GM21390 (cell line): ENCODE measurements at regions not wholly inside any gene's neighbourhood (a gene's known extent, or its start where the extent isn't known, plus 50 kb on each side); places are given as distances from the start of the nearest gene placed in this dataset.
"Not testable (repeated sequence)": the region's sequence is repeated elsewhere in the genome, so short reads cannot be mapped to it uniquely, and the experiment has no call there.

Experiments
- ATAC-seq: cut with Tn5 transposase; IDR thresholded peaks from one replicate; pipeline ENCODE4 v1.9.1; 2021; ENCODE audit not compliant: unreplicated experiment

DNA sequence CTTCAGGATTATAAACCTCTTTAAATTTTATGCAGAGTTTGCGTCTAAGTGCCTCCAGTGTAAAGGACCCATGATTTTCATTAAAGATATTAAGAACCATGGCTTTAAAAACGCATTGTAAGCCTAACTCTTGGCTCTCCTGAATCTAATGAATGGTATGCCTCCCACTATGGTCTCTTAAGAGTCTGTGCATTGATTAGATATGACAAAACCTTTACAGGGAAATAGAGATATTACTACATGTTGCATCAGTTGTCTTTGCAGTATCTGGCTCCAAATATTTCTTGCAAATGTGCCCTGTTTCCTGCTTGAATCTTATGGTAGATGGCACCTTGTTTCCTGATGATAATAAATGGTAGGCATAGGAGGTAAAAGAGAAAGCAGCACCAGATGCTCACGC, 189.3 kb upstream of the FSHR start:
- no peak for ATAC-seq

DNA sequence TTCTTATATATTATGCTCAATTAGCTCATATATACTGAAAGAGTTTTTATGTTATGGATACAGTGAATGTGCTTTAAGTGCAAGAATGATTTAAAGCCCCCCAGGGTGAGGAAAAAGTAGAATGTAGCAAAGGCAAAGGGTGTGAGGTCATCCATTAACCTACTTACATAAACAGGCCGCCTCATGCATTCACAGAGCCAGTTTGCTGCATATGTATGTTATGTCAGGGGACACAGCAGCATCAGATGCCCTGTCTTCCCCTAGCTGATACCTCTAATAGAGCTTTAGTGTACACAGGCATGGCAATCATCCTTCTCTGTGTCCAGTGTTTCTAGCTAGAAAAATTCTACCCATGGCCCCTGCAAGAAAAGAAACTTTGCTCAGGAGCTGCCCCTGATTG, 187.8 kb upstream of the FSHR start:
- no peak for ATAC-seq

DNA sequence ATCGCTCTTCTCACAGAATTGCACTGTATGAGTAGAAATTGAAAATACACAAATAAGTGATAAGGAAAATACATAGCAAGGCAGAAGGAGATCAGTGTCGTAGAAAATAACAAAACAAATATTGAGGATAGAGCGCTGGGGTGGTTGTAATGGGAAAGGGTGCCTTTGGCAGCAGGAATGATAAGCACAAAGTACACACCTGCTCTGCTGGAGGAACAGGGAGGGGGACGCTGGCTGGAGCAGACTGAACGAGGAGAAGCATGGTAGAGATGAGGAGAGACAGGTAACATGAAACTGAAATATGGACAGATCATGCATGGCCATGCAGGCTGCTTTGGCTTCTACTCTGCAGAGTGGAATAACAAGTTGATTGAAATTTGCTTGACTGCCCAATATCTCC, 181.2 kb upstream of the FSHR start:
- ATAC-seq, result no peak

DNA sequence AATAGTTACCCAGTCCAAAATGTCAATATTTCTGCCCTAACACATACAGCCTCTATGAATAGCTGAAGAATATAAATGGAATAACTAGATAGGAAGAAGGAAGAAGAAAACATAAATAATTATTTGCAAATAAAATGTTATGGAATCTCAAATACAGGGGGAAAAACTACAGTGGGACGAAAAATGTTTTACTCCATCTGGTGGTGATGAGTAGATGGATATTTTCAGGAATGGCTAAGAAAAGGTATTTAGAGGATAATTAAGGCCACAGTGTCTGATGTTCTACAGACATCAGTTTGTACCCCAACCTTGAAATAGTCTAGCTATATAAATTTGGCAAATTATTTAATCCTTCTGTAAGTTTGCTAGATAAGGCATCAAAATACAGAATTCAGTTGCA, 178.1 kb upstream of the FSHR start:
- no peak for ATAC-seq

DNA sequence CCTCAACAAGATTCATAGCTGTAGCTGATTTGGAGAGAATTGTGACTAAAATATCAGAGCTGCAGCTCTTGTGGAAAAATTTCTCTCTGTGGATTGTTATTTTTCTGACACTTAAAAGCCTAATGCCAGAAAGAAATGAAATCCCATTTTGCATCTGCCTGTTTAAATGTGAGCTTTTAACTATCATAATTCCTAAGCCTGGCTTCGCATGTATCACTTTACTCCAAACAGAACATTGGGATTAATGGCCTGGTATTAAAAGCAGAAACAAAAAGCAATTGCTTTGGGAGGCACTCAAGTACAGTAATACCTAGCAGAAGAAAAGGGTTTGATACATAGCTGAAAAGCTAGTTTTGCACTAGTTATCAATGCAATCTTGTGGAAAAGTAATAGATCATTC, 164.2 kb upstream of the FSHR start:
- ATAC-seq, result no peak

DNA sequence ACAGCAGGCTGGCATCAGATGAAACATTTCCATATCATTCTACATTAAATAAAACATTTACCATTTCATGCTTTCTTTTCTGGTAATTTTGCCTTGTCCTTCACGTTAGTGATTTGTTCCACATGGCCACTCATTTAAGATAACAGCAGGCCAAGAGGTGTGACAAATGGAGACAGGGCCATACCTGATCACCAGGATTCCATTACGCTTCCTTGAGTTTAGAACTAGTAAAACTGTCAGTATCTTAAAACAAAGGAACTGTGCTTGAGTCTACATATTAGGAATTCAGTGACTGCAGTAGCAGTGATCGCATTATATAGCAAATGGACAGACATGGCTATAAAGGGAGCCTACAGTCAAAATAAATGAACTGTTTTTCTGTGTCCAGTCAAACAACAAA, 155.1 kb upstream of the FSHR start:
- no peak for ATAC-seq

DNA sequence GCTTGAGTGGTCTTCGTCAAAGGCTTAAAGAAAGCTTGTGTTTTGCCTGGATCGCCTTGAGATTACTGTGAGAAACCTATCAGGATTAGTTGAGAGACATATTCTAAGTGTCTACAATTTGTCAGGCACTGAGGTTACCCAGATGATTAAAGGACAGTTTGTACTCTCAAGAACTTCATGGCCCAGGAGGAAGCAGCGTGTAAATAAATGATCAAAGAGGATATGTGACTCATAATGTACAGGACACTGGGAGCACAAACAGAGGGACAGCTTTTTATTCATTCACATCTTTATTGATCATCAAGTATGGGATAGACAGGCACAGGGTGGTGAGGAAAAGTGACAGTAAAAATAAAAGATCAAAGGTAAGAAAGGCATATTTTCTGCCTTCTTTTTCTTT, 152.6 kb upstream of the FSHR start:
- no peak for ATAC-seq

DNA sequence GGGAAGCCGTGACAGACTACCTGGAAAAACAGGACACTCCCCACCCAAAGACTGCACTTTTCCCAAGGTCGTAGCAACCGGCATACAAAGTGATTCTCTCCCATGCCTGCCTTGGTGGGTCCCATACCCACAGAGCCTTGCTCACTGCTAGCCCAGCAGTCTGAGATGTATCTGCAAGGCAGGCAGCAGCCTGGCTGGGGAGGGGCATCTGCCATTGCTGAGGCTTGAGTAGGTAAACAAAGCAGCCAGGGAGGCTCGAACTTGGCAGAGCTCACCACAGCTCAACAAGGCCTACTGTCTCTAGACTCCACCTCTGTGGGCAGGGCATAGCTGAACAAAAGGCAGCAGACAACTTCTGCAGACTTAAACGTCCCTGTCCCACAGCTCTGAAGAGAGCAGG, 144.4 kb upstream of the FSHR start:
- ATAC-seq, result not testable (repeated sequence)

DNA sequence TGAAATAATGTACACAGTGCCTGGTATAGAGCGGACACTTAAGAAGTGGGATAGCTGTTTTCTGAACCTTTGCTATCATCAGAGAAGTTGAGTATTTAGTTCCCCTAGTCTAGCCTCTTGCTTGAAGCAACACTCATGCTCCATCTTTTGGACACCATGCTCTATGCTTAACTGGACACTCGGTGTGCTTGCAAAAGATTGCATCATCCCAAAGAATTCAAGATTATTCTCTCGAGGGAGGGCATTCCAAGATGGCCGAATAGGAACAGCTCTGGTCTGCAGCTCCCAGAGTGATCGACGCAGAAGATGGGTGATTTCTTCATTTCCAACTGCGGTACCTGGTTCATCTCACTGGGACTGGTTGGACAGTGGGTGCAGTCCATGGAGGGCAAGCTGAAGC, 143.9 kb upstream of the FSHR start:
- no peak for ATAC-seq

DNA sequence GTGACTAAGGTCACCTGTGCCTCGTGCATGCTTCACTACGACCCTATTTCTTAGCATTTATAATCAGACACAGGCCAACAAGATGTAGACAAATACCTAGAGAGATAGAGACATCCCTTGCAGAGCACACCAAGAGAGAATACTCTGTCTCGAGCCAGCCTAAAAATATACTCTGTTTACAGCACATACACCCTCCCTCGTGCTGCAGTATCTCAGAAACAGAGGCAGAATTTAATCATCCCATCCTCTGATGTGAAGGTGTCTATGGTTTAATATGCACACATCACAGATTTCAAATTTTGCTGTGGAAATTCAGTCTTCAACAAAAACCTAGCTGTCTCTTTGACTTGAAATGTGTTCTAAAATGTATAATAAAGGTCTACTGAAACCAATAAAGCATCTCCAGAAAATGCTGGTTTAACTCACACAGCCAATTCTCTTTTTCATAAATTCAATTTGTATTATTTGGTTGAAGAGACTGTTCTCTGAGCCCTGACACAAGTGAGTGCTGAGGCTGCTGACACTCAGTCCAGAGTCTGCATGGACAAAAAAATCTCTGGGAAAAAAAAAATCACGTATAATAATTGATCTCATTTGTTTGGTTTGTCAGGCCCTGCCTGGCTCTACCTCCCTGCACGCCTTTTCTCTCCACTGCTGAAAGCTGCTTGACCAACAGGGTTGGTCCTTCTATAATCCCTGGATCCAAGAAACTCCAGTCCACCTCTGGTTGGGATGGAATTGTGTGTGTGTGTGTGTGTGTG, 142.0 kb upstream of the FSHR start:
- ATAC-seq, result no peak

DNA sequence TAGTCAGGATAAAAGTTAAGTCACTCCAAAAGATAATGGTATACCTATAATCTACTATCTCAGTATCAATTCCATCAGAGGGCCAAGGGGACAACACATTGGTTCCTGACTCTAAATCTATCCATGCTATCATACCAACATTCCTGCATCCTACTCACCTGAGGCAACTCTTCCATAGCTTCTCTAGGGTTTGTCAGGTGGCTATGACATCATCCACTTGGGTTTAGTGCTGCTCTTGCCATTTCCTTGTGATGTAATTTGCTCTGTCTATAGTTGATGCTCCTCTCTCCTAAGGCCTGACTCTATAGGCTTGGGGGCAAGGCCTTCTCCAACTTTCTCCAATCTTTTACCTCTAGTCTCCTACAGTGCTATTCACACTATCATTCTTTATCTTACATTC, 139.9 kb upstream of the FSHR start:
- ATAC-seq, result no peak

DNA sequence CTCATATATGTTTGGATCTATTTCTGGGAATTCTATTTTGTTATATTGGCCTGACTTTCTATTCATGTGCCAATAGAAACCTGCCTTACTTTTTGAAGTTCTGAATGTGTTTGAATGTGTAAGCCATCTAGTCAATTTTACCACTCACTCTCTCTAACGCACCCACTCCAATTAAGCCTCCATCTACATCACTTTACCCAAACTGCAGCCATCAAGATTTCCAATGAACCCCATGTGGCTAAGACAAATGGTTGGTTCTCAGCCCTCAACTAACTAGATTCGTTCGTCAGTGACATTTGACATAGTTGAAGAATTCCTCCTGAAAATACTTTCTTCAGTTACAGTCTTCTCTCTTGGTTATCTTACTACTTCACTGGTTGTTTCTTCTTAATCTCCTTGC, 137.3 kb upstream of the FSHR start:
- no peak for ATAC-seq

DNA sequence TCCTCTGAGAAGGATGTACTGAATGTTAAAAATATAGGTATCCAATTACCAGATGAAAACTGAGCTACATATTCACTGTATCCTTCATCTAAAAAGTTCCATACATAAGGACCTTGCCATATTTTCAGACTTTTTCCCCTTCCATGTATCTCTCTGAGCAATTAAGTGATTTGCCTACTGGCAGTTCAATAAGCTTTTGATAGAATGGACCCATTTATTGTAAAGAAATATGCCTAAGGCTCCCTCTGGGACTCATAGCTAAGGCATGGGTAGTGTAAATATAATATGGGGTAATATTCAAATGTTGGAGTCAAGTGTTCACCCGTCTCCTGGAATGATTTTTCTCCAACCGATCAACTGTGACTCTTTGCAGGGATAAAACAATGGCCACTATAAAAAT, 135.4 kb upstream of the FSHR start:
- ATAC-seq, result no peak

DNA sequence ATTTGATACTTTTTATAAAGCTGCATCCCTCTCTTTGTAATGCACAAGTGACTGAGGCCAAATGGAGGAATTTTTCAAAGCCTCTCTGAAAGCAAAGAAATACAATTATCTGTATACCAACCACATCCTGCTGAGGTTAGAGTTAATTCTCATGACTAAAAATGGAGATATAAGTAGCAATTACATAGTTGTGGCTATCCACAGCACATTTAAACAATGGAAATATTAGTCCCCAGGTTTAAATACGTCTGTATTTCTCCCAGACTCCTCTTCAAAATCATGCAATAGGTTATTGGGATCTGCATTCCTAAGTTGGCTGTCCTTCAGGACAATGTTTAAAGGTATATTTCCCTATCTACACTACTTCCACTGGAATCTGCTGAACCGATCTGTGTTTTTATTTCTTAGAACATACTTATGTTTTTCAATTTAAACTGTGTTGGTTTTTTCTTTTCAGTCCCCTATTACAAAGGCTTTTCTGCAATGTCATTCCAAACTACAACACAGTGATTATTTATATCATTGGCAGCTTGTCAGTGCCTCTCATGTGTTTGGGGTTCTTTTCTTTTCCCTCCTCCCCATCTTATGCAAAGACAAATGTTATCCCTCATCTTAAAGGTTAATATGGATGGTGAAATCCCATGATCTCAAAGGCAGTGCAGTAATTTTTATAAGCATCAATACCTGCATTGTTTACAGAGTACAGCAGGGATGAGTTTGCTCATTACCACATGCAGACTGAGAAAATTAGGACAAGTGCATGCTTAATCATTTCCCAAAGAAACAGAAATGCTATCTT, 134.8 kb upstream of the FSHR start:
- no peak for ATAC-seq

DNA sequence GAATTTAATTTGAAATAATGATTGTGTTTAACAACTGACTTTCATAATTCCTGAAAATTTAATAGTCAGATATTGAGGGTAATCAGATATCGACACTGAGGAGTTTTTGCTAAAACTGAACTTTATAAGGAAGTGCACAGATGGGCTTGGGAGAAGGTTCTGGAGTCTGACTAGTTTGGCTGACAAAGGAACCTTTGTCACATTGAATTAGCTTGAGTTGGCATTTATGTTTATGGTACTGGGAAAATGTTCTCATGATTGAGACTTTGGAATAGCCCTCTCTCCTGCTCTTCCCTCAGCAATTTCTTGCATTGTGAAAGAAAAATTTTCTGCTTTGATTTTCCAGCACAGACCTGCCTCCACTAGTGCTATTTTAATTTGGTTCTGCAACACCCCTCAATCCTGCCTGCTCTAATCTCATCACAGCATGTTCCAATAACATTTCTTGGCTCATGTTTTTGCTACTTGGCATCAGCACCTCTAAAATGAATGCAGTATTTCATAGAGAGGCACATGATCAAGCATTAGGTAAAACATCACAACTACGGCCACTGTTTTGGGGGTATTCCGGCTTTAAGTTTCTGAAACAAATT, 133.9 kb upstream of the FSHR start:
- no peak for ATAC-seq

DNA sequence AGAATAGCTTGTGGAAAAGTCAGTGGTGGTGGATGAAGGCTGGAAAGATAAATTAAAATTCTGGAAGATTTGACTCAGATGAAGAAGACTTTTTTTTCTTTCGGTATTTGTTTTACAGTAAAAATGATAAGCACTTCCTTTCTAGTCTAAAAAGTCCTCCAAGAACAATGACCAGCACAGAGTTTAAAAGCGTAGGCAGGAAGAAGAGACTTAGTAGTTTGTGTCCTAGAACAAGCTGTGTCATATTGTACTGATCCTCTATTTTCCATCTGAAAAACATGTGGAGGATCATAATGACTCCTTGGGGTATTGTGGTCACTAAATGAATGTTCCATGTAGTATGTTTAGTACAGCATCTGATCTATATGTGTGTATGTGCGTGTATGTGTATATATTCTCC, 132.4 kb upstream of the FSHR start:
- no peak for ATAC-seq

DNA sequence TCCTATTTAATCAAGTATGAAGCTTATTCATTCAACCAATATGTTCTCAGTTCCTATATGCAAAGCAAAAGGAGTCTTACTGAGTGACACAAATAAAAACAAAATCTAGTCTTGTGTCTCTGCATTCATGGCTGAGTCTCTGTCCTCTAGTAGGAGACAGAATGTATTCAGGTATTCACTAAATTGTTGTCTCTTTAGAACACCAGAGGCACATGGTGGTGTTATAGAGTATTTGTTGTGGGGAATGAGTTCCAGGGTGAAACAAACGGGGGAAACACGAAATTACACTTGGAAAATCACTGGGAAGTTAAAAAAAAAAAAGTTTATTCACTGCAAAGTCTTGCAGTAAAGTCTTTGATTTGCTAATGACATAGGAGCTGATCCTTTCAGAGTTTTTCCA, 131.7 kb upstream of the FSHR start:
- no peak for ATAC-seq

DNA sequence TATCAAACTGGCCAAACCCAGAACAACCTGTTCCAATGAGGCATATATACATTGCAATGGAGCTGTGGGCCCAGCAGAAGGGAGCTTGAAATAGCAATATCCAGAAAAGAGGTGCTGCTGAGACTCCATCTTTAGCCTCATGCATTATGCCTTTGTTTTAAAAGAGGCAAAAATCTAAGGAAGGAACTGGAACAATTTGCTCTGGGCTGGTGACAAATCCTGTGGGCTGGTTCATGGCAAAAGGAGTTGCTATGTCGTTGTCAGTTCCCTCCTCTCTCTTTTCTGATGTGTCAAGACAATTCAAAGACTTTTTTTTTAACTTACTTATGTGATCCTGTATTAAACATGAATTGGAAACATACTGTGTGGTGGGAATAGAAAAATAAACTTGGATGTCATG, 124.2 kb upstream of the FSHR start:
- ATAC-seq, result no peak

DNA sequence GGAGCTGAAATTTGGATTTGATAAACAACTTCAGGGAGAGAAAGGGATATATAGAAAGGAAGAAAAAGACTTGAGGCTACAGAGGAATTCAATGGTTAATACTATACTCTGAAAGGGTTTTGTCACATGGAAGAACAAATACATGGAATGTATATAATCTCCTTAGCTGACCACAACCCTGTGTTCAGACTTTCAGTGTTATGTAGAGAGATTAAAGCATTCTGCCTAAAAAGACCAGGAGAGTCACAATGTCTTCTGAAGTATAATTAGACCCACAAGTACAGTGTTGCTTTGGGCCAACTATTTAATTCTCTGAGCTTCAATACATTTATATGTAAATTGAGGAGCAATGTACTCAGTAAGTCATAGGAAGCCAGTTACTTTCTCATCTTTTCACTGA, 123.8 kb upstream of the FSHR start:
- ATAC-seq, result no peak

DNA sequence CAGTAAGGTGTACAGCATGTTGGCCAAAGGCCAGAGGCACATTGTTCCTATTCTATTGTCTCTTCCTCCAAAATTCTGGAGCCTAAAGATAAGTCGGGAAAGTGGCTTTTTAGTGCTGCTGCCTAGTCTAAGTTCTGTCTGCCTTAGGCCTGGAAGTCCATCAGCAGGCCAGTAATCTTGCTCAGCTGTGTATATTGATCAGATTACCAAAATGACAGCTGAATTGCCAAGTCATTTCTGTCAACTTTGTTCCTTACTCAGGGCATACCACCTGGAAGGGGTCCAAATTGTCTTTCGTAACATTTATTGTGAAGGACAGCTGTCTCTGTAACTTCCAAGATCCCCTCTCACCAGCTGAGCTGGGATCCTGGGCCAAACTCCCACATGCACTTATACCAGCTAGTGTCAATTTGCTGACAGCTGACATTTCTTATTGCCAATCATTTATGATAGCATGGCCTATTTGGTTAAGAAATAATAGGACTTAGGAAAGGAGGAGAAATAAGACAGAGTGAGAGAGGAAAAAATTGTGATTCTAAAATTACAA, 116.8 kb upstream of the FSHR start:
- no peak for ATAC-seq

DNA sequence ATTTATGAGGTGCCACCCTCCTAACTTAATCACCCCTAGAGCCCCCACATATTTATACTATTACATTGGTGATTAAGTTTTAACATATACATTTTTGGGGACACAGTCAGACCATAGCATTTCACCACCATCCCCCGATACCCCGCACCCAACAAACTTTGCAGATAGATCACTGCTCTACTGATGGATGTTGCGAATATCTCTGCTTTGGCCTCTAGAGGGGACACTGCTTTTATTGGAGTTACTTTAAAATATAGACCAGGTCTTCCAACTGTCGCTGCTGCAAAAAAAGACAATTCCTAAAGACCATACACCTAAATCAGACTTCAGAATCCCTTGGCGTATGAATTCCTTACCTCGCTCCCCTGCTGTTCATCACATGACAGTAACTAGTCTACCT, 115.8 kb upstream of the FSHR start:
- ATAC-seq, result no peak

DNA sequence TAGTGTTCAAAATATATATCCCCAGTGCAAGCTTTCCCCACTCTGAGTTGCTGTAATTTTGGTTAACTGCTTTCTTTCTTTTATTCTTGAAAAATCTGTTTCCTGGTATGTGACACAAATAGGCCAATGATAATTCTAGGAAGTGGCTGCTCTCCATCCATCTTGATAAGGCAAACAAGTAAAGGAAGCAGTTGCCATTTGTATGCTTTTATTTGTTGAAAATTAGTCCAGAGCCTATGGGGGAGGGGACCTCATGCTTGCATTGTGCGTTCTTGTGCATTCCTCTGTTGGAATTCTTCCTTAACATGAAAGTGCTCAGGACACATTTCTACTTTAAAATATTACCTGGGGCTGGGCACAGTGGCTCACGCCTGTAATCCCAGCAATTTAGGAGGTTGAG, 111.2 kb upstream of the FSHR start:
- ATAC-seq, result no peak
